H9 (cell line): ENCODE measurements at regions not wholly inside any gene's neighbourhood (a gene's known extent, or its start where the extent isn't known, plus 50 kb on each side); places are given as distances from the start of the nearest gene placed in this dataset.

Experiments
- DNase-seq: peaks from one replicate; pipeline ENCODE4 v3.0.0-alpha.2; 2017
- H2AFZ ChIP-seq: one replicate; pipeline ENCODE4 v1.6.1; 2013; ENCODE audit warnings: mild to moderate bottlenecking, low read length, control low read depth, moderate library complexity
- H2AK5ac ChIP-seq: 2 replicates; pipeline ENCODE4 v1.6.1; 2013; ENCODE audit warnings: low read length, control low read depth, mixed read lengths; ENCODE audit not compliant: insufficient read length
- H2BK120ac ChIP-seq: one replicate; pipeline ENCODE4 v1.6.1; 2013; ENCODE audit warnings: low read depth, mild to moderate bottlenecking, low read length, control low read depth, inconsistent platforms; ENCODE audit not compliant: poor library complexity, severe bottlenecking
- H2BK12ac ChIP-seq: 2 replicates; pipeline ENCODE4 v1.6.1; 2013; ENCODE audit warnings: low read length, control low read depth, mixed read lengths, low read depth; ENCODE audit not compliant: insufficient read length
- H2BK15ac ChIP-seq: 2 replicates; pipeline ENCODE4 v1.6.1; 2013; ENCODE audit warnings: low read depth, low read length, control low read depth
- H2BK20ac ChIP-seq: one replicate; pipeline ENCODE4 v1.6.1; 2013; ENCODE audit warnings: low read depth, mild to moderate bottlenecking, low read length, control low read depth, inconsistent platforms; ENCODE audit not compliant: poor library complexity, severe bottlenecking
- H2BK5ac ChIP-seq: 2 replicates; pipeline ENCODE4 v1.6.1; 2013; ENCODE audit warnings: low read length, control low read depth, mixed read lengths; ENCODE audit not compliant: insufficient read length
- H3K14ac ChIP-seq: 2 replicates; pipeline ENCODE4 v1.6.1; 2013; ENCODE audit warnings: low read length, control low read depth; ENCODE audit not compliant: insufficient read depth
- H3K18ac ChIP-seq: 2 replicates; pipeline ENCODE4 v1.6.1; 2013; ENCODE audit warnings: low read depth, mild to moderate bottlenecking, mixed read lengths, low read length, control low read depth; ENCODE audit not compliant: insufficient read length
- H3K23ac ChIP-seq: 2 replicates; pipeline ENCODE4 v1.6.1; 2013; ENCODE audit warnings: low read length, control low read depth, mixed read lengths, low read depth; ENCODE audit not compliant: insufficient read length
- H3K23me2 ChIP-seq: 2 replicates; pipeline ENCODE4 v1.6.1; 2013; ENCODE audit warnings: low read depth, mild to moderate bottlenecking, mixed read lengths, low read length, control low read depth; ENCODE audit not compliant: insufficient read length, poor library complexity, severe bottlenecking
- H3K27ac ChIP-seq: 2 replicates; pipeline ENCODE4 v1.5.1; 2013; ENCODE audit warnings: low read length, control low read depth, mixed read lengths, low read depth; ENCODE audit not compliant: insufficient read length
- H3K27me3 ChIP-seq: 2 replicates; pipeline ENCODE4 v1.6.1; 2013; ENCODE audit warnings: low read length, control low read depth, inconsistent platforms; ENCODE audit not compliant: insufficient read depth
- H3K4ac ChIP-seq: 2 replicates; pipeline ENCODE4 v1.6.1; 2013; ENCODE audit warnings: low read depth, mild to moderate bottlenecking, control low read depth, inconsistent platforms, low read length, moderate library complexity
- H3K4me1 ChIP-seq: 2 replicates; pipeline ENCODE4 v1.6.1; 2013; ENCODE audit warnings: low read length, control low read depth, inconsistent platforms; ENCODE audit not compliant: insufficient read depth
- H3K4me2 ChIP-seq: 2 replicates; pipeline ENCODE4 v1.6.1; 2013; ENCODE audit warnings: low read length, control low read depth, mixed read lengths; ENCODE audit not compliant: insufficient read length, insufficient read depth
- H3K56ac ChIP-seq: 2 replicates; pipeline ENCODE4 v1.6.1; 2013; ENCODE audit warnings: low read depth, mild to moderate bottlenecking, mixed read lengths, low read length, control low read depth; ENCODE audit not compliant: insufficient read length
- H3K79me1 ChIP-seq: 2 replicates; pipeline ENCODE4 v1.6.1; 2013; ENCODE audit warnings: low read depth, mild to moderate bottlenecking, moderate library complexity, low read length, control low read depth, inconsistent platforms; ENCODE audit not compliant: insufficient read depth, poor library complexity, severe bottlenecking
- H3K79me2 ChIP-seq: 2 replicates; pipeline ENCODE4 v1.6.1; 2013; ENCODE audit warnings: low read length, control low read depth, inconsistent platforms; ENCODE audit not compliant: insufficient read depth
- H3K9ac ChIP-seq: 2 replicates; pipeline ENCODE4 v1.6.1; 2013; ENCODE audit warnings: low read length, control low read depth, mixed read lengths; ENCODE audit not compliant: insufficient read length; ENCODE audit errors: extremely low read depth
- H3K9me3 ChIP-seq: one replicate; pipeline ENCODE4 v1.6.1; 2013; ENCODE audit warnings: low read depth, low read length, inconsistent platforms; ENCODE audit not compliant: control insufficient read depth
- H3T11ph ChIP-seq: one replicate; pipeline ENCODE4 v1.6.1; 2013; ENCODE audit warnings: mild to moderate bottlenecking, low read length, control low read depth, inconsistent platforms
- H4K20me1 ChIP-seq: one replicate; pipeline ENCODE4 v1.6.1; 2013; ENCODE audit not compliant: control insufficient read depth, insufficient read length, insufficient read depth
- H4K5ac ChIP-seq: 2 replicates; pipeline ENCODE4 v1.6.1; 2013; ENCODE audit warnings: low read depth, mild to moderate bottlenecking, mixed read lengths, low read length, control low read depth; ENCODE audit not compliant: insufficient read length
- H4K8ac ChIP-seq: replicated peaks from 2 replicates; pipeline ENCODE4 v1.6.1; 2013; ENCODE audit warnings: low read length, control low read depth, mixed read lengths, low read depth; ENCODE audit not compliant: insufficient read length
- H4K91ac ChIP-seq: 2 replicates; pipeline ENCODE4 v1.6.1; 2013; ENCODE audit warnings: low read depth, mild to moderate bottlenecking, moderate library complexity, mixed read lengths, low read length, control low read depth; ENCODE audit not compliant: insufficient read length
- H3K27ac Mint-ChIP-seq, 3 experiments: 2 replicates in 2 of 3; 3 replicates in 1 of 3; pipeline ENCODE4 v1.8.0; 2020 to 2021; ENCODE audit warnings: mixed read lengths in 3 of 3, mild to moderate bottlenecking in 1 of 3, moderate library complexity in 1 of 3
- H3K27me3 Mint-ChIP-seq: 2 replicates; pipeline ENCODE4 v1.8.0; 2021; ENCODE audit warnings: low read depth, mild to moderate bottlenecking, moderate library complexity, mixed read lengths
- H3K36me3 Mint-ChIP-seq, 3 experiments: 2 replicates in 2 of 3; 3 replicates in 1 of 3; pipeline ENCODE4 v1.8.0; 2020 to 2021; ENCODE audit warnings: low read depth in 3 of 3, mixed read lengths in 3 of 3; ENCODE audit not compliant: insufficient read depth in 1 of 3
- H3K4me1 Mint-ChIP-seq, 2 experiments: 2 replicates each; pipeline ENCODE4 v1.8.0; 2020; ENCODE audit warnings: mixed read lengths in 2 of 2
- H3K4me3 Mint-ChIP-seq, 2 experiments: 2 replicates in 1 of 2; 3 replicates in 1 of 2; pipeline ENCODE4 v1.8.0; 2020 to 2021; ENCODE audit warnings: mild to moderate bottlenecking in 2 of 2, mixed read lengths in 2 of 2, moderate library complexity in 1 of 2
- H3K9me3 Mint-ChIP-seq, 2 experiments: 2 replicates in 1 of 2; 3 replicates in 1 of 2; pipeline ENCODE4 v1.8.0; 2020; ENCODE audit warnings: mild to moderate bottlenecking in 2 of 2, mixed read lengths in 2 of 2, moderate library complexity in 1 of 2
- WGBS: extraction: QIAGEN DNeasy Blood & Tissue Kit; methylation state at CpG from one replicate; pipeline ENCODE4 v1.1.7; 2013; ENCODE audit warnings: missing lambda C conversion rate, low lambda C conversion rate, mixed read lengths; ENCODE audit not compliant: insufficient read length; ENCODE audit errors: extremely low coverage; 5-methylcytosine and 5-hydroxymethylcytosine counted together
- TF ChIP-seq, protein P1 (sequence below): fragments of 200-600 bp; sonication (generic); conservative IDR thresholded peaks from 3 replicates; pipeline ENCODE4 v1.8.0; 2021; ENCODE audit warnings: antibody characterized with exemption, mild to moderate bottlenecking

DNA sequence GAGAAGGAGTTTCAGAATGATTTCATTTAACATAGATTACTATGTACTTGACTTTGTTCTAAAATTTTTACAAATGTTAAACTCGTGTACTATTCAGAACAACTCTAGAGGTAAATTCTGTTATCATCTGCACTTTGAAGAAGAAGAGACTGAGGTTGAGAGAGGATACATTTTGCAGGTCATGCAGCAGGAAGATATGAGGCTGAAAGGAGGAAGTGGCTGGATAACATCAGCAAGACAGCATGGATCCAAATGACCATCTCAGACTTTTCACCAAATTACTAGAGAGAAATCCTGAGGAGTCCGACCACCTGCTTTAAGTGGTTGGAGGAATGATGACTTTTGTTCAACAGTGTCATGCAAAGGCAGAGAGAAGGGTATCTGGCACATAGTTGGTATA lies 84.9 kb downstream of the ASCL4 start:
- no peak overlapping the region for H3K14ac ChIP-seq
- no peak overlapping the region for H4K5ac ChIP-seq
- no peak overlapping the region for H2BK20ac ChIP-seq
- H3K18ac ChIP-seq = no peak overlapping the region
- H2BK15ac ChIP-seq = no peak overlapping the region
- no peak overlapping the region for H2AK5ac ChIP-seq
- H2BK120ac ChIP-seq = no peak overlapping the region
- DNase-seq = no peak
- no peak overlapping the region for H4K8ac ChIP-seq
- H2AFZ ChIP-seq = no peak overlapping the region
- no peak overlapping the region for H3K56ac ChIP-seq
- H3K23ac ChIP-seq = no peak overlapping the region
- Mint-ChIP-seq H3K27me3 (peaks cover 67% of the 10 kb centered on the region), H3K27ac (no peak overlapping the region), H3K4me3 (no peak overlapping the region), H3K4me1 (peaks cover 15% of the 10 kb centered on the region in 2 experiments), H3K36me3 (no peaks in the 10 kb centered on the region), H3K9me3 (no peaks in the 10 kb centered on the region)
- H3K27me3 ChIP-seq = no peaks in the 10 kb centered on the region
- no peak overlapping the region for H3K4me2 ChIP-seq
- WGBS = no CpG with 5 or more reads among the region's 2 CpGs
- H3K27ac ChIP-seq = no peak overlapping the region
- no peak overlapping the region for H3T11ph ChIP-seq
- TF ChIP-seq, protein P1, sequence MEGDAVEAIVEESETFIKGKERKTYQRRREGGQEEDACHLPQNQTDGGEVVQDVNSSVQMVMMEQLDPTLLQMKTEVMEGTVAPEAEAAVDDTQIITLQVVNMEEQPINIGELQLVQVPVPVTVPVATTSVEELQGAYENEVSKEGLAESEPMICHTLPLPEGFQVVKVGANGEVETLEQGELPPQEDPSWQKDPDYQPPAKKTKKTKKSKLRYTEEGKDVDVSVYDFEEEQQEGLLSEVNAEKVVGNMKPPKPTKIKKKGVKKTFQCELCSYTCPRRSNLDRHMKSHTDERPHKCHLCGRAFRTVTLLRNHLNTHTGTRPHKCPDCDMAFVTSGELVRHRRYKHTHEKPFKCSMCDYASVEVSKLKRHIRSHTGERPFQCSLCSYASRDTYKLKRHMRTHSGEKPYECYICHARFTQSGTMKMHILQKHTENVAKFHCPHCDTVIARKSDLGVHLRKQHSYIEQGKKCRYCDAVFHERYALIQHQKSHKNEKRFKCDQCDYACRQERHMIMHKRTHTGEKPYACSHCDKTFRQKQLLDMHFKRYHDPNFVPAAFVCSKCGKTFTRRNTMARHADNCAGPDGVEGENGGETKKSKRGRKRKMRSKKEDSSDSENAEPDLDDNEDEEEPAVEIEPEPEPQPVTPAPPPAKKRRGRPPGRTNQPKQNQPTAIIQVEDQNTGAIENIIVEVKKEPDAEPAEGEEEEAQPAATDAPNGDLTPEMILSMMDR = no peak
- no peak overlapping the region for H2BK5ac ChIP-seq
- no peak overlapping the region for H3K4ac ChIP-seq
- H3K9ac ChIP-seq = no peak overlapping the region
- no peaks in the 10 kb centered on the region for H3K23me2 ChIP-seq
- H3K4me1 ChIP-seq = no peaks in the 10 kb centered on the region
- no peaks in the 10 kb centered on the region for H3K79me1 ChIP-seq
- no peak overlapping the region for H2BK12ac ChIP-seq
- no peaks in the 10 kb centered on the region for H3K9me3 ChIP-seq
- H4K20me1 ChIP-seq = no peaks in the 10 kb centered on the region
- no peak overlapping the region for H4K91ac ChIP-seq
- H3K79me2 ChIP-seq = no peaks in the 10 kb centered on the region
